NCI-H1930 (cell line): ENCODE measurements at regions not wholly inside any gene's neighbourhood (a gene's known extent, or its start where the extent isn't known, plus 50 kb on each side); places are given as distances from the start of the nearest gene placed in this dataset.
"Not testable (repeated sequence)": the region's sequence is repeated elsewhere in the genome, so short reads cannot be mapped to it uniquely, and the experiment has no call there.

Experiments used
- DNase-seq, 2 experiments: peaks; one replicate each; lab custom pipeline; 2025; lab: John Stamatoyannopoulos, UW

- DNase-seq, result no peak
These were observed 100.1 kb upstream of the GBE1 start for GRCh38 chr3:81861593-81861992.

GRCh38 chr3:81859524-81859923 lies 98.1 kb upstream of the GBE1 start:
- no peak for DNase-seq

- DNase-seq, result no peak
These were observed 92.0 kb upstream of the GBE1 start for GRCh38 chr3:81853431-81853830.

GRCh38 chr3:81851176-81851575 lies 89.7 kb upstream of the GBE1 start:
- DNase-seq, result no peak

GRCh38 chr3:81846988-81847387 lies 85.5 kb upstream of the GBE1 start:
- DNase-seq, result no peak

- no peak for DNase-seq
These were observed 80.1 kb upstream of the GBE1 start for GRCh38 chr3:81841540-81841939.

- no peak for DNase-seq
These were observed 78.2 kb upstream of the GBE1 start for GRCh38 chr3:81839504-81840094.

- no peak for DNase-seq
These were observed 77.0 kb upstream of the GBE1 start for GRCh38 chr3:81838457-81838856.

- DNase-seq, result no peak
These were observed 75.7 kb upstream of the GBE1 start for GRCh38 chr3:81837071-81837593.

- DNase-seq, result no peak
These were observed 68.5 kb upstream of the GBE1 start for GRCh38 chr3:81829937-81830336.

- DNase-seq, result not testable (repeated sequence)
These were observed 67.8 kb upstream of the GBE1 start for GRCh38 chr3:81829272-81829671.

- no peak for DNase-seq
These were observed 62.5 kb upstream of the GBE1 start for GRCh38 chr3:81823882-81824395.

GRCh38 chr3:81823086-81823485 lies 61.6 kb upstream of the GBE1 start:
- no peak for DNase-seq

GRCh38 chr3:81816473-81817250 lies 55.2 kb upstream of the GBE1 start:
- no peak for DNase-seq

GRCh38 chr3:81812098-81812497 lies 50.7 kb upstream of the GBE1 start:
- not testable (repeated sequence) for DNase-seq
